GM12878 (cell line): ENCODE measurements at regions not wholly inside any gene's neighbourhood (a gene's known extent, or its start where the extent isn't known, plus 50 kb on each side); places are given as distances from the start of the nearest gene placed in this dataset.

Source experiments
- ATF3 ChIP-seq: IDR thresholded peaks from 2 replicates; pipeline ENCODE4 v1.6.1; 2011; ENCODE audit warnings: low read depth, mild to moderate bottlenecking, low read length, moderate library complexity, borderline replicate concordance; ENCODE audit errors: extremely low read depth
- CREB1 ChIP-seq: IDR thresholded peaks from 2 replicates; pipeline ENCODE4 v1.6.1; 2012; ENCODE audit warnings: low read depth, mild to moderate bottlenecking, inconsistent platforms
- CTCF ChIP-seq, 3 experiments: IDR thresholded peaks in 2 of 3; conservative IDR thresholded peaks in 1 of 3; 2 replicates each; pipeline ENCODE4 v1.5.1; 2011; ENCODE audit warnings: low read depth in 3 of 3, low read length in 3 of 3, mild to moderate bottlenecking in 3 of 3, control low read depth in 2 of 3, moderate library complexity in 2 of 3, inconsistent platforms in 1 of 3, mixed read lengths in 1 of 3; ENCODE audit not compliant: control insufficient read depth in 2 of 3, insufficient read depth in 1 of 3; ENCODE audit errors: extremely low read depth in 1 of 3
- GABPA ChIP-seq: IDR thresholded peaks from 2 replicates; pipeline ENCODE4 v1.6.1; 2014; ENCODE audit warnings: antibody characterized with exemption, low read depth, mild to moderate bottlenecking, inconsistent platforms
- MTA2 ChIP-seq: fragments of 450-650 bp; IDR thresholded peaks from 2 replicates; pipeline ENCODE4 v1.6.1; 2016; ENCODE audit warnings: low read depth, mild to moderate bottlenecking, moderate library complexity
- NRF1 ChIP-seq: conservative IDR thresholded peaks from 2 replicates; pipeline ENCODE4 v1.6.1; 2011; ENCODE audit warnings: mild to moderate bottlenecking, low read depth, low read length, improper control_type of control experiment
- POLR2A ChIP-seq: IDR thresholded peaks from 2 replicates; pipeline ENCODE4 v1.6.1; 2011; ENCODE audit warnings: low read depth, mild to moderate bottlenecking, low read length
- POLR2AphosphoS5 ChIP-seq: IDR thresholded peaks from 2 replicates; pipeline ENCODE4 v1.6.1; 2011; ENCODE audit warnings: mild to moderate bottlenecking, low read length, inconsistent platforms
- TARDBP ChIP-seq: IDR thresholded peaks from 2 replicates; pipeline ENCODE4 v1.6.1; 2016; ENCODE audit warnings: borderline replicate concordance
- USF1 ChIP-seq: IDR thresholded peaks from 2 replicates; pipeline ENCODE4 v1.6.1; 2011; ENCODE audit warnings: borderline replicate concordance, low read depth, mild to moderate bottlenecking, moderate library complexity, mixed read lengths, low read length; ENCODE audit not compliant: insufficient read depth; ENCODE audit errors: extremely low read length

GRCh38 chr13:73189776-73190175, 131.0 kb downstream of the KLF5 start:
- TF ChIP-seq CREB1 (no peak), POLR2AphosphoS5 (no peak), TARDBP (no peak), NRF1 (no peak), USF1 (no peak), ATF3 (no peak), GABPA (no peak), CTCF (IDR thresholded peaks at IDR 0.05 in 2 of 3, conservative IDR thresholded peaks at IDR 0.05 in 1 of 3; ENCODE audit: control insufficient read depth in 2 of 3, extremely low read depth in 1 of 3, insufficient read depth in 1 of 3, low read depth in 3 of 3, low read length in 3 of 3) (no peak), POLR2A (no peak), MTA2 (no peak)
